IMR-90 (cell line): ENCODE measurements at regions not wholly inside any gene's neighbourhood (a gene's known extent, or its start where the extent isn't known, plus 50 kb on each side); places are given as distances from the start of the nearest gene placed in this dataset.

Experiments
- ATAC-seq: fragments of 200-7000 bp; cut with Tn5 transposase; 2 replicates; pipeline ENCODE4 v1.9.1; 2020; ENCODE audit warnings: low read depth, mild to moderate bottlenecking, moderate library complexity
- BruUV-seq: library from RNA; stranded (reverse); fragments of 400-500 nt; replicated peaks from 2 replicates; lab custom pipeline; 2021; lab: Mats Ljungman, UMichigan
- CTCF ChIA-PET: fragments of 300-600 bp; formaldehyde crosslinking; extraction: SDS; loops from one replicate; lab custom pipeline; 2021; ENCODE audit warnings: antibody characterized with exemption; lab: Yijun Ruan, JAX
- POLR2A ChIA-PET: fragments of 300-600 bp; sonication (Branson Sonifier 250); formaldehyde crosslinking; loops from one replicate; lab custom pipeline; 2022; ENCODE audit warnings: antibody characterized with exemption; ENCODE audit not compliant: unreplicated experiment; lab: Charles Lee
- DNase-seq: peaks from one replicate; pipeline ENCODE4 v3.0.0; 2013
- H2AFZ ChIP-seq: replicated peaks from 2 replicates; pipeline ENCODE3; 2013; ENCODE audit warnings: low read length, mild to moderate bottlenecking; ENCODE audit not compliant: poor library complexity
- H2AK5ac ChIP-seq: 2 replicates; pipeline ENCODE4 v1.6.1; 2013; ENCODE audit warnings: low read depth, low read length, inconsistent platforms
- H2AK9ac ChIP-seq: replicated peaks from 2 replicates; pipeline ENCODE3; 2013; ENCODE audit warnings: mild to moderate bottlenecking, low read depth, low read length, moderate library complexity; ENCODE audit not compliant: poor library complexity
- H2BK120ac ChIP-seq: 2 replicates; pipeline ENCODE4 v1.6.1; 2013; ENCODE audit warnings: low read depth, low read length, inconsistent platforms
- H2BK15ac ChIP-seq: 3 replicates; pipeline ENCODE4 v1.6.1; 2013; ENCODE audit warnings: low read depth, low read length, inconsistent platforms
- H2BK20ac ChIP-seq: 2 replicates; pipeline ENCODE4 v1.6.1; 2013; ENCODE audit warnings: low read depth, mild to moderate bottlenecking, inconsistent platforms, low read length, moderate library complexity
- H2BK5ac ChIP-seq: 2 replicates; pipeline ENCODE4 v1.6.1; 2013; ENCODE audit warnings: mild to moderate bottlenecking, low read depth, low read length, inconsistent platforms; ENCODE audit not compliant: poor library complexity, severe bottlenecking
- H3K14ac ChIP-seq: replicated peaks from 2 replicates; pipeline ENCODE4 v1.6.1; 2013; ENCODE audit warnings: low read depth, low read length, inconsistent platforms
- H3K18ac ChIP-seq: 2 replicates; pipeline ENCODE4 v1.6.1; 2013; ENCODE audit warnings: low read depth, low read length, control low read depth
- H3K23ac ChIP-seq: 2 replicates; pipeline ENCODE4 v1.6.1; 2013; ENCODE audit warnings: low read depth, low read length, inconsistent platforms
- H3K27ac ChIP-seq: 2 replicates; pipeline ENCODE4 v1.5.1; 2013; ENCODE audit warnings: mild to moderate bottlenecking, control low read depth, low read length; ENCODE audit not compliant: insufficient read depth
- H3K27me3 ChIP-seq: 2 replicates; pipeline ENCODE4 v1.6.1; 2013; ENCODE audit warnings: low read length; ENCODE audit not compliant: control insufficient read depth, insufficient read depth
- H3K36me3 ChIP-seq: 2 replicates; pipeline ENCODE4 v1.6.1; 2013; ENCODE audit warnings: low read length, mixed read lengths; ENCODE audit not compliant: control insufficient read depth, insufficient read depth
- H3K4ac ChIP-seq: 2 replicates; pipeline ENCODE4 v1.6.1; 2013; ENCODE audit warnings: low read depth, low read length, inconsistent platforms
- H3K4me1 ChIP-seq: 2 replicates; pipeline ENCODE4 v1.6.1; 2013; ENCODE audit warnings: low read length, mixed read lengths; ENCODE audit not compliant: control insufficient read depth, insufficient read depth
- H3K4me2 ChIP-seq: 2 replicates; pipeline ENCODE4 v1.6.1; 2013; ENCODE audit warnings: low read depth, mild to moderate bottlenecking, control low read depth, low read length, moderate library complexity
- H3K4me3 ChIP-seq: 2 replicates; pipeline ENCODE4 v1.5.1; 2013; ENCODE audit warnings: low read depth, mild to moderate bottlenecking, control low read depth, low read length, moderate library complexity; ENCODE audit not compliant: insufficient read depth
- H3K56ac ChIP-seq: 2 replicates; pipeline ENCODE4 v1.6.1; 2013; ENCODE audit warnings: low read length, inconsistent platforms; ENCODE audit not compliant: insufficient read depth; ENCODE audit errors: extremely low read depth
- H3K79me1 ChIP-seq, 2 experiments: 2 replicates each; pipeline ENCODE4 v1.6.1; 2013; ENCODE audit warnings: low read length in 2 of 2, inconsistent platforms in 1 of 2, low read depth in 1 of 2
- H3K9ac ChIP-seq: 2 replicates; pipeline ENCODE4 v1.6.1; 2013; ENCODE audit warnings: low read depth, low read length, control low read depth
- H3K9me1 ChIP-seq: 2 replicates; pipeline ENCODE4 v1.6.1; 2013; ENCODE audit warnings: low read length, inconsistent platforms; ENCODE audit not compliant: insufficient read depth
- H3K9me3 ChIP-seq: 2 replicates; pipeline ENCODE4 v1.6.1; 2013; ENCODE audit warnings: low read length; ENCODE audit not compliant: control insufficient read depth, insufficient read depth
- H4K20me1 ChIP-seq: 2 replicates; pipeline ENCODE4 v1.6.1; 2013; ENCODE audit warnings: low read length, inconsistent platforms; ENCODE audit not compliant: insufficient read depth
- H4K5ac ChIP-seq: 2 replicates; pipeline ENCODE4 v1.6.1; 2013; ENCODE audit warnings: mild to moderate bottlenecking, low read depth, low read length, control low read depth
- H4K8ac ChIP-seq, 2 experiments: 2 replicates each; pipeline ENCODE4 v1.6.1; 2013; ENCODE audit warnings: low read depth in 2 of 2, low read length in 2 of 2, control low read depth in 1 of 2, inconsistent platforms in 1 of 2
- H4K91ac ChIP-seq: 2 replicates; pipeline ENCODE4 v1.6.1; 2013; ENCODE audit warnings: low read depth, low read length, inconsistent platforms; ENCODE audit not compliant: insufficient read depth
- BHLHE40 ChIP-seq: fragments of 150-350 bp; IDR thresholded peaks from 2 replicates; pipeline ENCODE4 v1.6.1; 2016; ENCODE audit warnings: mild to moderate bottlenecking, low read depth, low read length
- CEBPB ChIP-seq: IDR thresholded peaks from 2 replicates; pipeline ENCODE4 v1.6.1; 2012; ENCODE audit warnings: low read depth, low read length, improper control_type of control experiment
- CHD1 ChIP-seq: IDR thresholded peaks from 2 replicates; pipeline ENCODE4 v1.6.1; 2012; ENCODE audit warnings: low read depth, low read length, improper control_type of control experiment
- ELK1 ChIP-seq: fragments of 150-350 bp; IDR thresholded peaks from 2 replicates; pipeline ENCODE4 v1.6.1; 2016; ENCODE audit warnings: low read depth, mild to moderate bottlenecking, low read length, moderate library complexity, borderline replicate concordance
- FOS ChIP-seq: fragments of 150-350 bp; IDR thresholded peaks from 2 replicates; pipeline ENCODE4 v1.6.1; 2016; ENCODE audit warnings: low read depth, low read length
- MAFK ChIP-seq: IDR thresholded peaks from 2 replicates; pipeline ENCODE4 v1.6.1; 2012; ENCODE audit warnings: low read depth, low read length, improper control_type of control experiment
- MAZ ChIP-seq: IDR thresholded peaks from 2 replicates; pipeline ENCODE4 v1.6.1; 2012; ENCODE audit warnings: low read depth, mild to moderate bottlenecking, low read length, improper control_type of control experiment, moderate library complexity, borderline replicate concordance
- MXI1 ChIP-seq: IDR thresholded peaks from 2 replicates; pipeline ENCODE4 v1.6.1; 2012; ENCODE audit warnings: low read depth, mild to moderate bottlenecking, low read length, moderate library complexity, borderline replicate concordance
- NFE2L2 ChIP-seq: fragments of 150-350 bp; IDR thresholded peaks from 2 replicates; pipeline ENCODE4 v1.6.1; 2016; ENCODE audit warnings: low read depth, mild to moderate bottlenecking, low read length
- POLR2A ChIP-seq: IDR thresholded peaks from 2 replicates; pipeline ENCODE4 v1.6.1; 2012; ENCODE audit warnings: mild to moderate bottlenecking, low read depth, low read length
- RAD21 ChIP-seq: IDR thresholded peaks from 2 replicates; pipeline ENCODE4 v1.6.1; 2012; ENCODE audit warnings: low read length, improper control_type of control experiment
- RCOR1 ChIP-seq: IDR thresholded peaks from 2 replicates; pipeline ENCODE4 v1.6.1; 2012; ENCODE audit warnings: mild to moderate bottlenecking, low read length, improper control_type of control experiment; ENCODE audit not compliant: insufficient replicate concordance
- RFX5 ChIP-seq: IDR thresholded peaks from 2 replicates; pipeline ENCODE4 v1.8.0; 2012; ENCODE audit warnings: low read depth, mild to moderate bottlenecking, low read length, moderate library complexity
- SMC3 ChIP-seq: fragments of 150-350 bp; IDR thresholded peaks from 2 replicates; pipeline ENCODE4 v1.6.1; 2016; ENCODE audit warnings: low read depth, mild to moderate bottlenecking, antibody characterized with exemption, low read length, moderate library complexity
- WGBS, 2 experiments: methylation state at CpG; one replicate each; pipeline versions ENCODE4 v1.1.5 to v1.1.7; 2013; ENCODE audit warnings: missing lambda C conversion rate in 2 of 2; ENCODE audit not compliant: insufficient read length in 1 of 2; ENCODE audit errors: extremely low coverage in 2 of 2; 5-methylcytosine and 5-hydroxymethylcytosine counted together
- dilution Hi-C: fragments of 300-500 bp; cut with HindIII; formaldehyde crosslinking; loops from one replicate; pipeline ENCODE4 v1.14.3; 2018; ENCODE audit warnings: low sequenced_read_pairs; ENCODE audit not compliant: unreplicated experiment
- in situ Hi-C: fragments of 300-500 bp; cut with MboI; formaldehyde crosslinking; loops from 3 replicates; pipeline ENCODE4 v1.14.3; 2019; ENCODE audit warnings: low sequenced_read_pairs, inconsistent platforms, mixed read lengths
- intact Hi-C: fragments of 100-400 bp; cut with micrococcal nuclease; formaldehyde crosslinking; loops from 2 replicates; pipeline ENCODE4 v1.10.0; 2022
- TF ChIP-seq, protein P1 (sequence below): fragments of 150-350 bp; IDR thresholded peaks from 2 replicates; pipeline ENCODE4 v1.6.1; 2017; ENCODE audit warnings: mild to moderate bottlenecking, antibody characterized with exemption, low read length, low read depth
- TF ChIP-seq, protein P2 (sequence below): conservative IDR thresholded peaks from 2 replicates; pipeline ENCODE4 v1.5.1; 2012; ENCODE audit warnings: mild to moderate bottlenecking, low read depth, low read length, improper control_type of control experiment

- no TSS peak for BruUV-seq
- no peak overlapping the region for H3K4me2 ChIP-seq
- no peaks in the 10 kb centered on the region for H3K79me1 ChIP-seq
- DNase-seq (no peak), ATAC-seq (no peak)
- peaks cover 20% of the 10 kb centered on the region for H3K4me1 ChIP-seq
- H2BK120ac ChIP-seq = peak overlapping the region; percentile 89
- H4K8ac ChIP-seq = peak overlapping the region in 1 of 2 experiments; percentile 31; a peak in 1 of 4 replicates
- H3K4ac ChIP-seq = peak overlapping the region; percentile 97; the same call in 1 of the 2 replicates
- dilution Hi-C loops (no loop called here), intact Hi-C loops (no loop called here), in situ Hi-C loops (no loop called here)
- H3K27ac ChIP-seq = no peak overlapping the region
- H3K56ac ChIP-seq = no peak overlapping the region
- H3K9me1 ChIP-seq = peaks cover 7% of the 10 kb centered on the region; the same call in 1 of the 2 replicates
- H2BK20ac ChIP-seq = no peak overlapping the region; the same call in 1 of the 2 replicates
- H4K91ac ChIP-seq = no peak overlapping the region; the same call in 1 of the 2 replicates
- H4K20me1 ChIP-seq = no peaks in the 10 kb centered on the region
- H3K9me3 ChIP-seq = no peaks in the 10 kb centered on the region
- no peak overlapping the region for H4K5ac ChIP-seq
- no peak overlapping the region for H2AK9ac ChIP-seq
- H3K14ac ChIP-seq = no peak overlapping the region
- H3K9ac ChIP-seq = no peak overlapping the region
- H2BK15ac ChIP-seq = no peak overlapping the region; the same call in 2 of the 3 replicates
- no peak overlapping the region for H3K4me3 ChIP-seq
- no peaks in the 10 kb centered on the region for H3K36me3 ChIP-seq
- H3K18ac ChIP-seq = no peak overlapping the region
- H3K27me3 ChIP-seq = no peaks in the 10 kb centered on the region
- no peak overlapping the region for H2BK5ac ChIP-seq
- WGBS, 2 experiments = 100% methylated on average over 2 of the region's 7 CpGs; no CpG with 5 or more reads in 1 of the 2 experiments
- TF ChIP-seq RAD21 = no peak
- no peak for TF ChIP-seq MAZ
- no peak for TF ChIP-seq FOS
- no peak for TF ChIP-seq ELK1
- TF ChIP-seq, protein P1, sequence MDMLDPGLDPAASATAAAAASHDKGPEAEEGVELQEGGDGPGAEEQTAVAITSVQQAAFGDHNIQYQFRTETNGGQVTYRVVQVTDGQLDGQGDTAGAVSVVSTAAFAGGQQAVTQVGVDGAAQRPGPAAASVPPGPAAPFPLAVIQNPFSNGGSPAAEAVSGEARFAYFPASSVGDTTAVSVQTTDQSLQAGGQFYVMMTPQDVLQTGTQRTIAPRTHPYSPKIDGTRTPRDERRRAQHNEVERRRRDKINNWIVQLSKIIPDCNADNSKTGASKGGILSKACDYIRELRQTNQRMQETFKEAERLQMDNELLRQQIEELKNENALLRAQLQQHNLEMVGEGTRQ = no peak
- no peak for TF ChIP-seq RFX5
- TF ChIP-seq MXI1 = no peak
- TF ChIP-seq MAFK = no peak
- no peak for TF ChIP-seq CHD1
- no peak for TF ChIP-seq SMC3
- no peak for TF ChIP-seq BHLHE40
- no peak for TF ChIP-seq CEBPB
- TF ChIP-seq RCOR1 = no peak
- TF ChIP-seq NFE2L2 = no peak
- TF ChIP-seq POLR2A = no peak
- TF ChIP-seq, protein P2, sequence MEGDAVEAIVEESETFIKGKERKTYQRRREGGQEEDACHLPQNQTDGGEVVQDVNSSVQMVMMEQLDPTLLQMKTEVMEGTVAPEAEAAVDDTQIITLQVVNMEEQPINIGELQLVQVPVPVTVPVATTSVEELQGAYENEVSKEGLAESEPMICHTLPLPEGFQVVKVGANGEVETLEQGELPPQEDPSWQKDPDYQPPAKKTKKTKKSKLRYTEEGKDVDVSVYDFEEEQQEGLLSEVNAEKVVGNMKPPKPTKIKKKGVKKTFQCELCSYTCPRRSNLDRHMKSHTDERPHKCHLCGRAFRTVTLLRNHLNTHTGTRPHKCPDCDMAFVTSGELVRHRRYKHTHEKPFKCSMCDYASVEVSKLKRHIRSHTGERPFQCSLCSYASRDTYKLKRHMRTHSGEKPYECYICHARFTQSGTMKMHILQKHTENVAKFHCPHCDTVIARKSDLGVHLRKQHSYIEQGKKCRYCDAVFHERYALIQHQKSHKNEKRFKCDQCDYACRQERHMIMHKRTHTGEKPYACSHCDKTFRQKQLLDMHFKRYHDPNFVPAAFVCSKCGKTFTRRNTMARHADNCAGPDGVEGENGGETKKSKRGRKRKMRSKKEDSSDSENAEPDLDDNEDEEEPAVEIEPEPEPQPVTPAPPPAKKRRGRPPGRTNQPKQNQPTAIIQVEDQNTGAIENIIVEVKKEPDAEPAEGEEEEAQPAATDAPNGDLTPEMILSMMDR = no peak
- no peak overlapping the region for H2AFZ ChIP-seq
- ChIA-PET CTCF (no interaction called here), POLR2A (no interaction called here)
- H3K23ac ChIP-seq = no peak overlapping the region
- peak overlapping the region; percentile 70; the same call in 1 of the 2 replicates for H2AK5ac ChIP-seq
These were observed 142.1 kb downstream of the VEGFA start for GRCh38 chr6:43912116-43912577.
